Stimulated activated naive CD8-positive, alpha-beta T cell treated with anti-CD3 and anti-CD28 coated beads, Interleukin-15, amount 100 ng/mL, for 72 hours (primary cell): ENCODE measurements at regions not wholly inside any gene's neighbourhood (a gene's known extent, or its start where the extent isn't known, plus 50 kb on each side); places are given as distances from the start of the nearest gene placed in this dataset.

ENCODE experiments used
- ATAC-seq: fragments of 150-1000 bp; cut with Tn5 transposase; 2 replicates; pipeline ENCODE4 v1.10.0; 2021; ENCODE audit warnings: mild to moderate bottlenecking, moderate library complexity
- DNase-seq, 2 donors: peaks; one replicate each; pipeline ENCODE4 v3.0.0; 2021 to 2022
- H3K27ac Mint-ChIP-seq, 2 donors: one replicate each; pipeline ENCODE4 v1.8.0; 2022; ENCODE audit warnings: mild to moderate bottlenecking in 2 of 2, mixed read lengths in 2 of 2, moderate library complexity in 2 of 2
- H3K27me3 Mint-ChIP-seq: one replicate; pipeline ENCODE4 v1.8.0; 2022; ENCODE audit warnings: mixed read lengths
- H3K4me1 Mint-ChIP-seq: one replicate; pipeline ENCODE4 v1.8.0; 2022; ENCODE audit warnings: mild to moderate bottlenecking, mixed read lengths
- H3K4me3 Mint-ChIP-seq, 2 donors: one replicate each; pipeline ENCODE4 v1.8.0; 2022; ENCODE audit warnings: mild to moderate bottlenecking in 2 of 2, mixed read lengths in 2 of 2, moderate library complexity in 1 of 2
- H3K9me3 Mint-ChIP-seq, 2 donors: one replicate each; pipeline ENCODE4 v1.8.0; 2022; ENCODE audit warnings: mixed read lengths in 2 of 2

GRCh38 chr21:16663436-16663835 lies 849.4 kb upstream of the CXADR start:
- no peak for DNase-seq
- ATAC-seq, result no peak
- H3K9me3 Mint-ChIP-seq, result no peaks in the 10 kb centered on the region
- H3K27me3 Mint-ChIP-seq, result no peaks in the 10 kb centered on the region
- H3K4me3 Mint-ChIP-seq, result no peak overlapping the region
- H3K27ac Mint-ChIP-seq, result no peak overlapping the region
- no peaks in the 10 kb centered on the region for H3K4me1 Mint-ChIP-seq

DNA sequence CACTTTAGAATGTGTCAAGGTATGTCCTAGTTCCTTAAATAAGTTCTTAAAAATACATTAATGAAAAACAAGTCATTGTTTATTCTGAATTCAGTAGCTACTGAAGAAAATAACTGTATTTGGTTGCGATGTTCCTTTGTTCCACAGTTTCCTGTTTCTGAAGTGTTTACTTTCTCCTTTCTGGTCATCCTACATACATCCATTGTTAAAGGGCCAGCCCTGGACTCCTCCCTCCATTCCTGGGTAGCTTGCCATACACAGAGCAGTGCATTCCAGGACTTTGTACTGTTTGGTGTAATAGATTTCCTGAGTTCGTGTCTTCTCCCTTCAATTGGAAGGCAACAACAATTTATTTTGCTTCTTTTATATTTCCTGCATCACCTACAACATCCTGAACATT lies 845.4 kb upstream of the CXADR start:
- Mint-ChIP-seq H3K9me3 (peaks cover 0 to 7% of the 10 kb centered on the region in 2 donors), H3K4me1 (no peaks in the 10 kb centered on the region), H3K27me3 (no peaks in the 10 kb centered on the region), H3K4me3 (no peak overlapping the region), H3K27ac (no peak overlapping the region)
- DNase-seq (no peak), ATAC-seq (no peak)

DNA sequence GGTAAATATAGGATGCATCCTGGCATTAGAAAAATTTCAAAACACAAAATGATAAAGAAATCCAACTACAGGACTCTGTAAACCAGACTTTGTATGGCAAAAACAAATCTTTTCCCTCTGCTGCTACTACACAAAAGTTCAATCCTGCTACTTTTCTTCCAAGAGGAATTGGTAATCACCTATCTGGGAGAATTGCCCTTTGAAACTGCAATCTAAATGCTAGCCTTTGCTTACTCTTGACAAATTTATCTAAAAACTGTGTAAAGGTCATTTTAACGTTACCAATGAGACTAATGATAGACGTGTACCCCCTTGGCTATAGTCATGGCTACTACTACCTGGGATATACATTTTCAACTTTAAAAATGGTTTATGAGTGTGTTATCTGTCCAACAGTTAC lies 837.9 kb upstream of the CXADR start:
- ATAC-seq (no peak), DNase-seq (no peak)
- Mint-ChIP-seq H3K9me3 (peaks cover 0 to 9% of the 10 kb centered on the region in 2 donors), H3K27ac (no peak overlapping the region), H3K27me3 (no peaks in the 10 kb centered on the region), H3K4me3 (no peak overlapping the region), H3K4me1 (no peaks in the 10 kb centered on the region)

- Mint-ChIP-seq H3K9me3 (peaks cover under 1 to 11% of the 10 kb centered on the region in 2 donors), H3K4me1 (no peaks in the 10 kb centered on the region), H3K27me3 (no peaks in the 10 kb centered on the region), H3K27ac (no peak overlapping the region), H3K4me3 (no peak overlapping the region)
- no peak for DNase-seq
- ATAC-seq, result no peak
Measured at GRCh38 chr21:16676391-16676790, 836.5 kb upstream of the CXADR start.

- H3K4me1 Mint-ChIP-seq, result no peaks in the 10 kb centered on the region
- no peaks in the 10 kb centered on the region for H3K27me3 Mint-ChIP-seq
- DNase-seq (no peak), ATAC-seq (no peak)
- no peak overlapping the region for H3K27ac Mint-ChIP-seq
- no peak overlapping the region for H3K4me3 Mint-ChIP-seq
- H3K9me3 Mint-ChIP-seq, result peaks cover 6 to 11% of the 10 kb centered on the region in 2 donors
Measured at GRCh38 chr21:16678429-16679160, 834.2 kb upstream of the CXADR start.

- no peak for ATAC-seq
- H3K9me3 Mint-ChIP-seq, result peaks cover 24 to 36% of the 10 kb centered on the region in 2 donors
- no peak overlapping the region for H3K4me3 Mint-ChIP-seq
Measured at GRCh38 chr21:16695074-16695473, 817.8 kb upstream of the CXADR start.

DNA sequence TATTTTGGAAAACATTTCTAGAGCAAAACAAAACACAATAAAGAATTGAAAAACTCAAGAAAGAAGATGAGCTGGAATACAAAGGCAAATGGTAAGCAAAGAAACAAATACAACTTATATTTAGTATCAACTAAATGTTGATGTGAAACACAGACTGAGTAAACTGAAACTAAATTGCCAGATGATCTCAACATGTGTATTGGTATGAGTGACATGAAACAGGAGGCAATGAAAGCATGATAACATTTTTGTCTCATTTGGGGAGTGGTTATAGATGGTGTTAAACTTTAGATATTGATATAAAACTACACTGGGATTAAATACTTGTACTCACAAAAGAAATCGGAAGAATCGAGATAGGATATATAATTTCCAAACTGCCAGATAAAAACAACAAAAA lies 805.6 kb upstream of the CXADR start:
- no peaks in the 10 kb centered on the region for H3K4me1 Mint-ChIP-seq
- no peak overlapping the region for H3K27ac Mint-ChIP-seq
- ATAC-seq (no peak), DNase-seq (no peak)
- H3K4me3 Mint-ChIP-seq, result no peak overlapping the region
- H3K9me3 Mint-ChIP-seq, result peaks cover 0 to 11% of the 10 kb centered on the region in 2 donors
- H3K27me3 Mint-ChIP-seq, result no peaks in the 10 kb centered on the region

More at GRCh38 chr21:16695074-16695473, 817.8 kb upstream of the CXADR start:
- H3K27ac Mint-ChIP-seq, result no peak overlapping the region
- no peaks in the 10 kb centered on the region for H3K4me1 Mint-ChIP-seq
- H3K27me3 Mint-ChIP-seq, result no peaks in the 10 kb centered on the region
- DNase-seq, result no peak

DNA sequence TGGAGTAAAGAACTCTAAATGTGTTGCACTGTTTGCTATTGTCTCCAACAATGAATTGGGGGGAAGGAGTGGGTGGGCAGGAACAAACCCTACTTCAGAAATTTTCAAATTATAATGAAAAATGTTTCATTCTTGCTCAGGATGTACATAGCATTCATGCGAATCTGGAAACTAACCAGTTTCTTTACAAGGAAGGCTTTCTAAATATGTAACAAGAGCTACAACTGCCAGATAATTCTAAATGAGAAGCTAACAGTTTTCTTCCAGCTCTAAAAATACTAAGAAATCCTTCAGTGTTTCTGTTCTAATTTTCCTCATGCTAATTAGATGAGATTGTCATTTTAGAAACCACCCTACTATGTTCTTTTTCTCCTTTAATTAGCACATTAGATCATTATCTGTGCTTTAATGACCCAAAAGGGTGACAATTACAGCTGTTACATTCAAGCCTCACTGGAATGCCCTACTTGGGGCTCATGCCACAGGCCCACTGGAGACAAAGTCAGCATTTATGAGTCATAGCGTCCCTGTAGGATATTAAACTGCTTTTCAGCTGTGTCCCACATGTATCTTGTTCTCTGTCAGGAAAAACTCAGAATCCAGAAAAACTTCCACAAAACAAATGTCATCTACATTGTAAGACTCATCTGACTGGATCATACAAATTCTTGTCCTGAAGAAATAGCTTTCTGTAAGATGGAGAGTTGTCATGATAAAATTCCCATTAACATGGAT lies 804.6 kb upstream of the CXADR start:
- no peak for DNase-seq
- ATAC-seq, result no peak
- no peak overlapping the region for H3K4me3 Mint-ChIP-seq
- no peaks in the 10 kb centered on the region for H3K27me3 Mint-ChIP-seq
- peaks cover 0 to 9% of the 10 kb centered on the region in 2 donors for H3K9me3 Mint-ChIP-seq
- H3K4me1 Mint-ChIP-seq, result no peaks in the 10 kb centered on the region
- H3K27ac Mint-ChIP-seq, result no peak overlapping the region

DNA sequence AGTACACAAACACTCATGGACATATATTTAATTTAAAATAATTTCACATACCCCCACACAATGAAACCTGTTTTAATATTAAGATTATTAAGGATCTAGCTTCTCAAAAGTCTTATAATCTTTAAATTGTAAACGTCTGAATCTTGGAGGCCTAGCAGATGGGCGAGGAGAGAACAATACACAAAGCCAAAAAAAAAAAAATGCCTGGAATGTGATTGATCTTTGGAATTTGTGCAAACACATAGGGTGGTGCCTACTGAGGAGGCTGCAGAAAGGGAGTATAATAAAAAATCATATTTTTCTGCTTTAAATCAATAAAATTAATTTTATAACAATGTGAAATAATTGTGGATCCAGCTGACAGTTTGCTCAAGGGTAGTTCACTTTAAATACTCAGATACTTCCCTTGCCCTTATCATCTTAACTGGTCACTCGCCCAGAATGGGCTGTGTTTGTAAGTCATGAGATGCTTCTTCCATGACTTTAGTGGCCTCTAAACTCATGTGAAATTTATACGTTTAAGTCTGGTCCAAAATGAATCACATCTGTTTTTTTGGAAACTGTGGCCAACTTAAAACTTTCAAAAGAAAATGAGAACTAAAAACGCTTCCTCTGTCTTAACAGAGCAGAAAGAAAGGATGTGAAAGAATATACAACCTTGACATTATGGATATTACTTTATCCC lies 802.8 kb upstream of the CXADR start:
- H3K27ac Mint-ChIP-seq, result no peak overlapping the region
- H3K4me3 Mint-ChIP-seq, result no peak overlapping the region
- DNase-seq (no peak), ATAC-seq (no peak)
- peaks cover 0 to 9% of the 10 kb centered on the region in 2 donors for H3K9me3 Mint-ChIP-seq
- no peaks in the 10 kb centered on the region for H3K4me1 Mint-ChIP-seq
- H3K27me3 Mint-ChIP-seq, result no peaks in the 10 kb centered on the region

DNA sequence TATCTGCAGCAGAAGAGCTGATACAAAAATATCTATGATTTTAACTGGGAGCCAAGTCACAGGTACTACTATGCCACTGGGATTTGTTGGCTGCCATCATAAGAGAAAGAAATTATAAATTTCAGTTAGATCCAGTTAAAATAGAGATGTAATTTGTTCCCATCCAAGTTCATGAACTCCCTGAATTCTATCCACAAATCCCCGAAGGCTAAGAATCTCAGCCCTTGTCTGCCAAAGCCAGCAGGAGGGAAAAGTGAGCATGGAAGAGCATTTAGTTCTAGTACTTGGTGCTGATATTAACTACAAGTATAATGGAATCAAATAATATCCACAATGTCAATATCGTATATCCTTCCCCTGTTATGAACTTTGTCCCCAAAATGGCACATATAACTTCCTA lies 801.1 kb upstream of the CXADR start:
- no peak overlapping the region for H3K27ac Mint-ChIP-seq
- ATAC-seq, result no peak
- H3K4me1 Mint-ChIP-seq, result no peaks in the 10 kb centered on the region
- H3K4me3 Mint-ChIP-seq, result no peak overlapping the region
- no peak for DNase-seq
- peaks cover 1 to 9% of the 10 kb centered on the region in 2 donors for H3K9me3 Mint-ChIP-seq
- no peaks in the 10 kb centered on the region for H3K27me3 Mint-ChIP-seq

GRCh38 chr21:16713331-16714117 lies 799.3 kb upstream of the CXADR start:
- Mint-ChIP-seq H3K27ac (no peak overlapping the region), H3K4me3 (no peak overlapping the region), H3K4me1 (no peaks in the 10 kb centered on the region), H3K9me3 (peaks cover 7 to 18% of the 10 kb centered on the region in 2 donors), H3K27me3 (no peaks in the 10 kb centered on the region)
- ATAC-seq, result no peak
- DNase-seq, result no peak

DNA sequence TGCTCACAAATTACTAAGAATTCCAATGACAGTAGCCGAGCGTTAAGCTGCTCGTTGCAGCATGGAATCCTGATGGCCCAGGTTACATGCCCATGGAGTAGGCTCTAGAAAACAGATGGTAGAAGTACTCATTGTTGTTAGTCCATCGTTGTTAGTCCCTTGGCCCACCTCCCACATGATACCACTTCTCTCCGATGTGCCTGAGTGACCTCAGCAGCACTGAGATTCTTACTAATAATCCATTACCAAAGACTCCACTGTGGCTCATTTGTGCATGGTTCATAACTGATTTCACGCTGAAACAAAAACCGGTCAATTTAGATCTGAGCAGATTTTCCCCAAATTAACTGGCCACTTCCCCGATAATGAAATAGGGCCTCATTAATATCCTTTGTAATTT lies 772.3 kb upstream of the CXADR start:
- Mint-ChIP-seq H3K27me3 (no peaks in the 10 kb centered on the region), H3K4me3 (no peak overlapping the region), H3K27ac (no peak overlapping the region), H3K9me3 (peaks cover 5 to 7% of the 10 kb centered on the region in 2 donors), H3K4me1 (no peaks in the 10 kb centered on the region)
- no peak for ATAC-seq
- no peak for DNase-seq

DNA sequence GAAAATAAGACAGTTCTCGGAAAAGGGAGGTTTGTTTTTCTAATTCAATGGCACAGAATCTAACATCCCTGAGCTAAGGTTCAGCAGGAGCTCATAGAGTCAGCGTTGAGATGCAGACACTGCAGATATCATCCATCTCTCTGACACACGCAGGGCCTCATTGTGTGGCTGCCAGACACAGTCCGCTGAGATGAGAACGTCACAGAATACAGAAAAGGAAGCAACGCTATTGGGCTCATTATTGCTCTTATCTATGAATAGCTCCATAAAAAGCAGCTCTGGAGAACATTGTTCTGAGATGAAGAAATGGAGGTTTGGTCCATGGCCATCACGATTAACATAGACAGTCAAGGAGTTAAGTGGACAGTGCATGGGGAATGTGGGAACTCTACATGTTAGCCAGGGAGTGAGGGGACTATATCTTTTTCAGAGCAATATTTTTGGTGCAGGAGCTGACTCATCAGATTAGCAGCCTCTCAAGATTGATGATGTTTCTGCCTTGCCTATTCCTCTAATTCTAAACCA lies 771.6 kb upstream of the CXADR start:
- ATAC-seq (no peak), DNase-seq (no peak)
- Mint-ChIP-seq H3K9me3 (peaks cover 2 to 7% of the 10 kb centered on the region in 2 donors), H3K4me1 (no peaks in the 10 kb centered on the region), H3K27ac (no peak overlapping the region), H3K4me3 (no peak overlapping the region), H3K27me3 (no peaks in the 10 kb centered on the region)

DNA sequence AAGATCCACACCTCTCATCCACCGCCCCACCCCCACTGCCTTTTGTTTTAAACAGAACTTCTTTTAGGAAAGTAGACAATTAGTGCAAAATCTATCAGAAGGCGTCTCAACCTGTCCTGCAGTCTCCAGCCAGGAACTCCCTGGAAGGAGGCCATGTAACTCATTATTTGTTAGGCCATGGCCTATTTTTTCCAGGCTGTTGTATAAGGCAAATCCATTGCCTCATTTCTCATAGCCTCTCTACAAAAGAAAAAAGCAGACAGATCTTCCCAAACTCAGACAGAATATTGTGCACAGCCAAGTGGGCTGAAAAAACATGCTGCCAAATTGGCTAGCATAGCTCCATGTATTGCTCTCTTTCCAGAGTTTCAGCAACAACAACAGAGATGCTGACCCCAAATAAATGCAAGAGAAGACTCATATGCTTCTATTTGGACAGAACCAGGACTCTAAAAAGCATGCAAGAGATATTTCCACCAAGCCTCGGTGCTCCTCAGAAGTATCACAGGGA lies 770.7 kb upstream of the CXADR start:
- DNase-seq (no peak), ATAC-seq (no peak)
- Mint-ChIP-seq H3K27ac (no peak overlapping the region), H3K27me3 (no peaks in the 10 kb centered on the region), H3K4me3 (no peak overlapping the region), H3K4me1 (no peaks in the 10 kb centered on the region), H3K9me3 (peaks cover 0 to 7% of the 10 kb centered on the region in 2 donors)

GRCh38 chr21:16742741-16743140 lies 770.1 kb upstream of the CXADR start:
- no peak for DNase-seq
- Mint-ChIP-seq H3K27me3 (no peaks in the 10 kb centered on the region), H3K4me1 (no peaks in the 10 kb centered on the region), H3K9me3 (peaks cover 0 to 7% of the 10 kb centered on the region in 2 donors), H3K4me3 (no peak overlapping the region), H3K27ac (no peak overlapping the region)
- ATAC-seq, result no peak
